GM18909 (cell line): ENCODE measurements at regions not wholly inside any gene's neighbourhood (a gene's known extent, or its start where the extent isn't known, plus 50 kb on each side); places are given as distances from the start of the nearest gene placed in this dataset.

Experiments
- ATAC-seq: cut with Tn5 transposase; IDR thresholded peaks from one replicate; pipeline ENCODE4 v1.9.1; 2021; ENCODE audit warnings: mild to moderate bottlenecking; ENCODE audit not compliant: unreplicated experiment, poor library complexity

DNA sequence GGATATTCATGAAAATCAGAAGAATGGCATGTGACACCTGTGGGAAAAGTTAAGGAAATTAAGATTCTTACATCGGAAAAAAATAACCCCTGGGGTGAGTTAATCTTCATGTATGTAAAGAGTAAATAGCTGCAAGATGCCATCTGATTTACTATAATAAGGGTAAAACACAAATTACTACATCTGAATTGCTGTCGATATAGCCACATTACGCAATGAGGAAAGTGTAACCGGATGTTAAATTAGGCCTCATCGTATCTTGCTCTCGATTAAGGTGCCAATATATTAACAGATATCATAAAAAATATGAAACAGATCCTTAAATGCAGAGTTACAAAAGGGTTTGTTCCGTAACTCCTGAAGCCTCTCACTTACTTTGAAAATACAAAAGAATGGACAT lies 87.4 kb upstream of the ID4 start:
- no peak for ATAC-seq

DNA sequence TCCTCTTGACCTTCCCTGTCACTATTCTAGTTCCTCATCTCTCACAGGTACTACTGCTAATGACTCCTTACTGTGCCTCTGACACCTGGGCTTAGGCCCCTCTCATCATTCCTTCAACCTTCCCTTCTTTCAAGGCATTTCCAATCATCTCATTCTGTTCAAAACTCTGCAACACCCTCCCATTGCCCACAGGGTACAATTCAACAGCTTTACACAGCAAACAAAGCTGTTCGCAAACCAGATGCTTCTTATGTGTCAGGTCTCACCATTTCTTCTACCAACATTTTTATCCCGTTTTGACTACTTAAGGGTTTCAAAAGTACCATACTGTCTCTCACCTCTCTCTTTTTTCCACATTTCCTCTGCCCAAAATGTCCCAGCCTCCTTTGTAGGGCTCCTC lies 84.4 kb upstream of the ID4 start:
- ATAC-seq, result no peak

DNA sequence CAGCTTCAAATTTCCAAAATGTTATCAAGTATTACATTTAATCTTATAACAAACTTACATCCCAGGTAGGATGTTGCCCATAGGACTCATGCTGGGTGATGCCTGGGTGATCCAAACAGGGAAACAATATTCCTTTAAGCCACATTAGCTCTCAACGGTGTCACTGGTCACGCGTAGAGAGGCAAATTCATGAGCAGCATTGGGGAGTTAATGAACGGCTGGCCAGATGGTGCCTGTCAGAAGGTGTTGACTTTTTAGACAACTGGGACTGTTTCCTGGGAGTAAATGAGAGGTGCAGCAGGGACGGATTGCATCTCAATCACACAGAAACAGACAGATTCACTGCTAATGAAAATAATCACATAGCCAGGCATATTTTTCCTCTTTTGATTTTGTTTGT lies 83.3 kb upstream of the ID4 start:
- no peak for ATAC-seq

DNA sequence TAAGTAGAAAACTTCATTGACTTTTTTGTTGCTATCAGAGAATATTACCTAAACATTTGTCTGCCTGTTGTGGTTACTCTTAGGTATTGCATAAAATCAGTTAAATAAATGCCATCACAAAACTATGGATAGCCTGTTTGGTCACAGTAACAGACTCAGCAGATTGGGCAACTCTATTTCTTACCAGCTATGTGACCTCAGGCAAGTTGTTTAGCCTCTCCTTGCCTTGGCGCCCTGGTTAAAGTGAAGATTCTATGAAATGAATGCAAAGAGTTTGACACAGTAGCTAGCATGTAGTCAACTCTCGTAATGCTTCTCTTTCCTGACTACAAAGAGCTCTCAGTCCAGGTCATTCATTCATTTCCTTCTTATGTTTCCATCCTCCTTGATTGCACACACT lies 82.5 kb upstream of the ID4 start:
- ATAC-seq, result no peak

DNA sequence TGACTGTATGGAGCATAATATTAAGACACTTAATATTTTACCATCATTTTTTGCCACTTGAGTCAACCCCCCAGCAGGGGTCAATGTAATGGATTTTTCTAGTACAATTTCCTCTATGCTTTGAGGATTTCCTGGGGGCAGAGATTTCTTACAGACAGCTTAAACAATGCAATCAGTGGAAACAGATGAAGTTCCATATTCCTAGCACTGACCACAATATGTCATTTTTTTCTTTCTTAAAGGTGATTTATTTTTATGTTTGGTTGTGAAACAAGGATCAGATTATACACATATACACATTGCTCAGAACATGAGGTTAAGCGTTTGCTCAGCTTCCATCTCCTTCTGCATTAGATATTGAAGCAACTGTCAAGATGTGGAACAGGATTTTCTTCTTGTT lies 82.0 kb upstream of the ID4 start:
- ATAC-seq, result no peak

DNA sequence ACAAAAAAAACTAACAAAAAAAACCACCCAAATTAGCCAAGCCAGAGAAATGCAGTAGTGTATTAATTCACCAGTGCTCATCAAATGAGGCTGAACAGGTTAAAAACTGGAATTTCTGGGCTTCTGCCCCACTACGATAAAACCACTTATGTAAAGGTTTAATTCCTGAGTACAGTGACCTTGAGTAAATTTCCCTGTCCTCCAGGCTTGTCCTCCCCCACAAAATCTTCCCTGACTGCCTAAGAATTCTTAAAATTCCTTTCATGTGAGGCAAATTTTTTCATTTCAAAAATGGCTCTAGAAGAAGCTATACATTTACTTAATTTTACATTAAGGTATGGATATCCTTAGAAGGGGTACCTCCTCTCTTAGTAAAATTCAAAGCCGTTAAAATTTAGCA lies 80.1 kb upstream of the ID4 start:
- ATAC-seq, result no peak

DNA sequence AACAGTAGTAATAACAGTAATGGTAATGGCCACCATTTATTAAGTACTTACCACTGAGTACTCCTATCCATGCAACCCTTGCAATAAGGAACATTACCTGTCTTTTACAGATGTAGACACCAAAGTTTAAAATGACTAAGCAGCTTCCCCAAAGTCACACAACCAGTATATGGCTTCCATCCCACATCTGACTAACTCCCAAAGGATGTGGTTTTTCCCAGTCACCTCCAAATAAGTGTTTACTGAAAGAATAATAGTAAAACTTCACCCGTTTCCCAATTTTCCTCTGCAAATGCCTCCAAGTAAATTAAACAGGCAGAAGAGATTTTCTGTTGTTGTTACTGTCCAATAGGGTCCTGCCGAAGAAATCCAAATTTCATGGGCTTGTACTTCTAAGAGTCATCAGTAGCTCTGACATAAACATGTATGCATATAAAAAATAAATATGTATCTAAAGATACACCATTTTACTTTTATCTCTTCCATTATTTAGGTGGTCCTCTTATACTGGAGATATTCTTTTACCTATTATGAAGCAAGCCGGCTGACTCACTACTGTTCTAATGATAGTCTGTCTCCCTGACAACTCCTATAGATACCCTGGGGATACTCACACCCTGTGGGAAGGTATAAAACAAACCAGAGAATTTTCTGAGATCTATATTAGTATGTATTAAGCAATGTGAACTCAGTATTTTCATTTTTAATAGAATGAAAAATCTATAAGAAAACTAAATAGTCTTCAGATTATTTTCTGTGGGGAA lies 77.9 kb upstream of the ID4 start:
- ATAC-seq, result no peak

DNA sequence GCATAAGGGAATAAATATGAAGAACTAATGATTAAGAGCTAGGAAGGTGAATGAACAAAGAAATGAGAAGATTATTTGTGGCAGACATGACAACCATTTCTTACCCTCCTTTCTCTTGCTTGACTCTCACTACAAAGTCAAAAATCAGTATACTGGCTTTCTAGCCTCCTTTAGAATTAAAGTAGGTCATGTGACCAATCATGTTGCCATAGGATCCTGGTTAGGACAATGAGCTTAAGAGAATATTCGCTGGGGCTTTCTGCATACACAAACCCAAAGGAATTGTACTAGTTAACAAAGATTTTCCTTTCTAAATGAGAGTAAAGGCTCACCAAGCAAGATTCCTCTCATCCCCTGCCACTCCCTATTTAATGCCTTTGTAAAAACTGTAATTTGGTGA lies 76.0 kb upstream of the ID4 start:
- ATAC-seq, result no peak

DNA sequence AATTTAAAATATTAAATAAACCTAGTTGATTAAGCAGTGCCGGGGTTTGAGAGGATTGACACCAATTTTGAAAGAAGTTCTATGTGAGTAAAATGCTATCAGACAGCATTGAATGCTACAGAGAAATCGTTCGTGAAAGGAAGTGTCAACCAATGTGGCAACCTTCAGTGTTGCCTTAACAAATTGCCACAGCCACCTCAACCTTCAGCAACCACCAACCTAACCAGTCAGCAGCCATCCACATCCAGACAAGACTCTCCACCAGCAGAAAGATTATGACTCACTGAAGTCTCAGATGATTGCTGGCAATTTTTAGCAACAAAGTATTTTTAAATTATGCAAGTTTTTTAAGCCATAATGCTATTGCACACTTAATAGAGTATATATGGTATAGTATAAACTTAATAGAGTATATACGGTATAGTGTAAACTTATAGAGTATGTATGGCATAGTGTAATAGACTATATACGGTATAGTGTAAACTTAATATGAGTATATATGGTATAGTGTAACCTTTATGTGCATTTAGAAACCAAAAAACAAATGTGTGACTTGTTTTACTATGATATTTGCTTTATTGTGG lies 65.3 kb upstream of the ID4 start:
- no peak for ATAC-seq

DNA sequence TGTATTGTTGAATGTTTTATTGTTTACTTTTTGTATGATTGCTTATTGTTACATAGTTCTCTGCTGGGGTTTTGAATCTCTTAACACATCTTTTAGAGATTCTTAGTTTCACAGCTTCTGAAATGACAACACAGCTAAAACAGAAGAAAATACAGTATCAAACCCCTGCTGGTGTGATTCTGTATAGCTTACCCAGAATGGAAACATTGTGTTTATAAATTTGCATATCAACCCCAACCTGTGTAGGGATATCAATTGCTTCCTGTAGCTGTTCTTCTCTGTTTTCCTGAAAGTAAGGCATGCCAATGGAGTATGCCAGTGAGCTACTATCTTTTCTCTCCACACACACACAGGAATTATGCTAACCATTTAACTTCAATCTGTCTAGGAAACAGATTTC lies 64.3 kb upstream of the ID4 start:
- no peak for ATAC-seq

DNA sequence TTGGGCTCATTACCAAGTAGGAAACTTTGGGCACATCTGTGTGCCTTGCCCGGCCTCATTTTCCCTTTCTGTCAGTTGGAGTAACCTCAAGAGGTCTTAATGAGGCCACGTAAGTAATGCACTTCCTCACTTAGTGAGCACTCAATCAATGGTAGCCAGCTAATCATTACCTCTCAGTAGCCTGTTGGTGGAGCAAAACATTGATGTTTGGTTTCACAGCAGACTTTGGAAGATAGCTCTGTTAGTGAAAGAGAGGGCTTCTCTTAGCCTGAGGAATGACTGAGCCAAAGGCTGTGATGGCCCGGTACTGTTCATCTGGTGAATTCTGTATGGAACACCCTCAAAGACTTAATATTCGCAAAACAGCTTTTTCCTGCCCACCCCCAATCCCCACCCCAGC lies 55.9 kb upstream of the ID4 start:
- no peak for ATAC-seq

DNA sequence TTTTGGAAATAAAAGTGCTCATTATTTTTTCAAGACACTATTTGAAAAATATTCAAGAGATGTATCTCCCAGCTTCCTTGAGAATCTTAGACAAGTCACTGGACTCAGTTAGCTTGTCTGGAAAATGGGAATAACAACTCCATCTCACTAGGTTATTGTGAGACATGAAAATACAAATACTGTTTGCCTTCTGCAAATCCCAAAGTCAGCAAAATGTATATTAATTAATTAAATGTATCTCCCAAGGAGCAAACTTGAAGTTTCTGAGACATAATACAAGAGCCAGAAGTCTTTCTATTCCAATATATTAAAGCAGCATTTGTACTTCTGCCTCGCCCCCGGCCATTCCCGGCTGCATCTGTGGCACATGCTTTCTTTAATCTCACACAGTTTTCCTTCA lies 54.6 kb upstream of the ID4 start:
- no peak for ATAC-seq
